Rectal smooth muscle tissue (tissue), 1 donor: ENCODE measurements at regions not wholly inside any gene's neighbourhood (a gene's known extent, or its start where the extent isn't known, plus 50 kb on each side); places are given as distances from the start of the nearest gene placed in this dataset.
"Not testable (repeated sequence)": the region's sequence is repeated elsewhere in the genome, so short reads cannot be mapped to it uniquely, and the experiment has no call there.

ENCODE experiments used
- H3K27ac ChIP-seq: one replicate; pipeline ENCODE4 v1.7.0; 2013; ENCODE audit warnings: low read depth, low read length, inconsistent platforms
- H3K27me3 ChIP-seq: one replicate; pipeline ENCODE4 v1.7.0; 2013; ENCODE audit warnings: low read length; ENCODE audit not compliant: control insufficient read depth, insufficient read depth
- H3K36me3 ChIP-seq: one replicate; pipeline ENCODE4 v1.7.0; 2013; ENCODE audit warnings: low read length; ENCODE audit not compliant: control insufficient read depth, insufficient read depth
- H3K4me1 ChIP-seq: one replicate; pipeline ENCODE4 v1.7.0; 2013; ENCODE audit warnings: low read length; ENCODE audit not compliant: control insufficient read depth, insufficient read depth
- H3K4me3 ChIP-seq: one replicate; pipeline ENCODE4 v1.7.0; 2013; ENCODE audit warnings: low read length
- H3K9ac ChIP-seq: one replicate; pipeline ENCODE4 v1.7.0; 2013; ENCODE audit warnings: low read length

DNA sequence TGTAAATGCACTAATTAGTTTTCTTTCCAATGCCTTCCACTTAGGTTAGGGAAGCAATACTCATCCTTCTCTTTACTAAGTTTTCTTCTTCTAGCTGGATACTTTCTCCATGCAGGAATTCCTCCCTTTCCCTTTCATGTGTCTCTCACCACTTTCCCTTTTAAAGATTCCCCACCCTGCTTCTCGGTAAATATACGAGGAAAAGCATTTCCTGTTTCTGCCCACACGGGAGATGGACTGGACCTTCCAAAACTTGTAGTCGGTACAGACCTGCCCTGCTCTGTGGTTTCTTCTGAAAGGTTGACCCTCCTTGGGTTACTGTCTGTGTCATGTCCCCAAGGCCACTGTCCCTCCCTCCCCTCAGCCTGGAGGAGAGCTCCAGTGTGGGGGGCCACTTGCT is 58.9 kb upstream of the LYZL2 start:
- H3K36me3 ChIP-seq = no peaks in the 10 kb centered on the region
- H3K4me1 ChIP-seq = no peaks in the 10 kb centered on the region
- no peak overlapping the region for H3K27ac ChIP-seq

DNA sequence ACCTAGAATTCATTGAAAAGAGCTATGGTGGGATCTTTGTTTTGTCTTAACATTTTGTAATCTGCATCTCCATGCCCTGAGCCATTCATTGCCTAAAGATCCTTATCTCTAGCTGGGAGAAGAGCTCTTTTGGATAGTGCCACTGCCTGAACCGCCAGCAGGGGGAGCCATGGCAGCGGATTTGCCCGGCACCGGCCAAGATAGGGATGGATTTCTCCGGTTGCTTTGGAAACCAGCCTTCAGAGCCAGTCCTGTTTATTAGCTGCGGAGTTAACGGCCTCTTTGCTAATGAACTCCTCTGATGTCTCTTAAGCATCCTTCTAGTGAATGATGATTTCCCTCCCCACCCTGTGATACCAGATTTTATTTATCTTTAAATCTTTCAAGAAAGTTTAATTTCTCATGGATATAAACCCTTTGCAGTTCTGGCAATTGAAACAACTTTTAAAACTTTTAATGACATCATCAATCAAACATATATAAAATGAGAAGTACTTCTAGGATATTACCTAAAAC is 58.2 kb upstream of the LYZL2 start:
- H3K4me1 ChIP-seq = no peaks in the 10 kb centered on the region
- H3K36me3 ChIP-seq = no peaks in the 10 kb centered on the region
- no peak overlapping the region for H3K9ac ChIP-seq
- H3K4me3 ChIP-seq = no peak overlapping the region
- H3K27me3 ChIP-seq = no peaks in the 10 kb centered on the region
- H3K27ac ChIP-seq = no peak overlapping the region

More for the DNA sequence above, 58.9 kb upstream of the LYZL2 start:
- Histone ChIP-seq H3K4me3 (no peak overlapping the region), H3K9ac (no peak overlapping the region), H3K27me3 (no peaks in the 10 kb centered on the region)

DNA sequence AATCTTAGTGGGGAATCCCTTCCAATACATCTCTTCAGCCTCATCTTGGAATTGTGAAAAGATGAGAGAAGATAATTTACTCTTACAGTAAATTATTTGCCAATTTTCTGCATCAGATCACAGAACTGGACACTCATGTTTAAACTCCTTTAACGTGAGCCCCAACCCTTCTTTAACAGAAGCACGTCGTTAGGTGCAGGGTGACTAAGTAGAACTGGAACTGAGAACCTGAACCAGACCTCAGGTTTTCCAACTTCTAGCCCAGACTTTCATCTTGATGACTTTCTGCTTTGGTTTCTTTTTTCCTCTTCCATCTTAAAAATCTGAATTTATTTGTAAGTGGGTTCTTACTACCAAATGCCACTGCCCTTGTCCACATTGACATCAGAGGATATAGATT is 57.2 kb upstream of the LYZL2 start:
- Histone ChIP-seq H3K27me3 (no peaks in the 10 kb centered on the region), H3K36me3 (no peaks in the 10 kb centered on the region), H3K27ac (no peak overlapping the region), H3K9ac (no peak overlapping the region), H3K4me1 (no peaks in the 10 kb centered on the region), H3K4me3 (no peak overlapping the region)

DNA sequence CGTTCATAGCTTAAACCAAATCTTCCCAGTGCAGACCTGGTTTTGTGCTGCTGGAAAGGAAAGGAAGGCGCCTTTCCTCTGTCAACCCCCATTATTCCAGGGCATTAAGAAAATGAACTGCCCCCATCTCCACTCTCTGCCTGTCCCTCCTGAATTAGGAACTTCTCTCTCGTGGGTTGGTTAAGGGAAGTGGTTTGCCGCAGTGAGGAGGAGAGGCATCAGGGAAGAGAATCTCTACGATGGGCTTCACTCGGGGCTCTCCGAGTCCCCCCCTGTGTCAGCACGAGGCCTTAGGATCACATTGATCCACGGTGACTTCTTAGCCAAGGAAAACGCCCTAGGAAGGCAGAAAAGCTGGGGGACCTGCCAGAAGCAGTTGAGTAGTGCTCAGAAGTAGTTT is 53.9 kb upstream of the LYZL2 start:
- Histone ChIP-seq H3K4me1 (no peaks in the 10 kb centered on the region), H3K36me3 (no peaks in the 10 kb centered on the region), H3K27me3 (no peaks in the 10 kb centered on the region), H3K9ac (no peak overlapping the region), H3K27ac (no peak overlapping the region), H3K4me3 (no peak overlapping the region)

DNA sequence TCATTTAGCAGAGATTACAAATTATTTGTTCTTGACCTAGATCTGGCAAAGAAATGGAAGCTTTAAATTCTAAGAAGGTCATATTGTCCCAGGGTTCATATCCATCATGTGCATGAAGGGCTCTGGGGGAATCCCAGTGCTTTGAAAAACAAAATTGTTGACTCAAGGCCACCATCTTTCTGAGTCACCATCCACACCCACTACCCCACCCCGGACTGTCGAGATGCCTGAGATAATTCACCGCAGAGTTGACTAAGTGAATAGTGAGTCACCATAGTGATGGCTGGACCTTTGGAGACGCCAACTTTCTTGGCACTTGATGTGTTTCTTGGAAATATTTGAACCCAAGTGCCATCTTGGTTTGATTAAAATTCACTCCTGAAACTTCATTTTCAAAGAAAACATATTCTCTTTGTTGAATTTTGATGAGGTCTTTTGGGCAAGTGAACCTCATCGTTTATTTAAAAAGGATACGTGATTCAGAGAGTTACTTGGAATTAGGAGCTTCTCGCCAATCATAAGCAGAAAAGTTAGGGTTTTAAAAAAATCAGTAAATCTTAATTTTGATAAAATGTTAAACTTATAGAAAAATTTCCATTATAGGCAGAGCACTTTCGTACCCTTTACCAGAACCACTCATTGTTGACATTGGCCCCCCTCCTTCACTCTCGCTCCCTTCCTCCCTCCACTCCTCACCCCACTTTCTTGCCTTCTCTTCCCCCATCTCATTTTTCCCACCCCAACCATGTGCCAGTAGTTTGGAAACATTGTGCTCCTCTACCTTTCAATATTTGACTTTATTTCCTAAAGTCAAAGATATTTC is 53.0 kb upstream of the LYZL2 start:
- H3K27me3 ChIP-seq, H3K4me1 ChIP-seq, H3K4me3 ChIP-seq, H3K36me3 ChIP-seq, H3K27ac ChIP-seq, H3K9ac ChIP-seq: not testable (repeated sequence)

DNA sequence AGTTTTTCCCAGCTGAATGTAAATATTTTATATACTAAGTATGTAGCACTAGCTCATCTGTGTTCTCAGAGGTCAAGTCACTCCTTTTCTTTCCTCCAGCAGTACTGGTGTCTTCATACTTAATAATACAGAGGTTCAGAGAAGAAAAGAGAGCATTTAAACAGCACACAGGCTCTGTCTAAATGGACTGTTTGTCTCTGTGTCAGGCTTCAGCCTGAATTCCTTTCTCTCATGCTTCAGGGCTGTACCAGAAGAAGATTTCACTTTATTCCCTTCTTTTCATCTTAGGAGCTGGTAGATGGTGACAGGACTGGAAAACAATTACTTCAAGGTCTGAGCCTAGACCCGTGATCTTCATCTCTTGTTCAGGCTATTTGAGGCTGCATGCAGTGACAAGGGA is 51.4 kb upstream of the LYZL2 start:
- Histone ChIP-seq H3K4me1 (no peaks in the 10 kb centered on the region), H3K36me3 (no peaks in the 10 kb centered on the region), H3K27me3 (no peaks in the 10 kb centered on the region), H3K4me3 (no peak overlapping the region), H3K27ac (no peak overlapping the region), H3K9ac (no peak overlapping the region)
